ENCODE measurements at regions not wholly inside any gene's neighbourhood (a gene's known extent, or its start where the extent isn't known, plus 50 kb on each side); places are given as distances from the start of the nearest gene placed in this dataset.

- no peak overlapping the region for H3K4me3 Mint-ChIP-seq
- no peaks in the 10 kb centered on the region for H3K36me3 ChIP-seq (ENCODE audit: control insufficient read depth, insufficient read depth, low read length)
- no peaks in the 10 kb centered on the region for H3K9me3 ChIP-seq (ENCODE audit: control insufficient read depth, low read length)
Measured at GRCh38 chr3:144041960-144042556, 70.4 kb downstream of the DIPK2A start.

GRCh38 chr3:144045766-144046165 lies 74.1 kb downstream of the DIPK2A start:
- Histone ChIP-seq H3K4me3 (ENCODE audit: low read length) (no peak overlapping the region), H3K27me3 (ENCODE audit: control insufficient read depth, insufficient read depth, low read length, poor library complexity, severe bottlenecking) (no peaks in the 10 kb centered on the region), H3K27ac (ENCODE audit: low read depth, low read length) (no peak overlapping the region), H3K9me3 (ENCODE audit: control insufficient read depth, low read length) (no peaks in the 10 kb centered on the region), H3K4me1 (ENCODE audit: control insufficient read depth, insufficient read depth, low read length) (no peaks in the 10 kb centered on the region), H3K9ac (ENCODE audit: extremely low read depth, low read length, poor library complexity, severe bottlenecking) (no peak overlapping the region), H3K36me3 (ENCODE audit: control insufficient read depth, insufficient read depth, low read length) (no peaks in the 10 kb centered on the region)
- H3K4me3 Mint-ChIP-seq, result no peak overlapping the region
- H3K9me3 Mint-ChIP-seq, result no peaks in the 10 kb centered on the region
- H3K4me1 Mint-ChIP-seq, result no peaks in the 10 kb centered on the region
- no peaks in the 10 kb centered on the region for H3K27me3 Mint-ChIP-seq (ENCODE audit: insufficient read depth)
- WGBS, 2 experiments (ENCODE audit: insufficient coverage in 1 of 2, insufficient read length in 1 of 2), result 88 to 93% methylated on average over 1 of the region's 1 CpG
- TF ChIP-seq CTCF (conservative IDR thresholded peaks at IDR 0.05), result no peak
- no peak for DNase-seq
- H3K27ac Mint-ChIP-seq, result no peak overlapping the region
- H3K36me3 Mint-ChIP-seq (ENCODE audit: low read depth), result no peaks in the 10 kb centered on the region

More at GRCh38 chr3:144041960-144042556, 70.4 kb downstream of the DIPK2A start:
- Mint-ChIP-seq H3K4me1 (no peaks in the 10 kb centered on the region), H3K36me3 (ENCODE audit: low read depth) (no peaks in the 10 kb centered on the region), H3K27me3 (ENCODE audit: insufficient read depth) (no peaks in the 10 kb centered on the region), H3K9me3 (no peaks in the 10 kb centered on the region), H3K27ac (no peak overlapping the region)
- H3K4me3 ChIP-seq (ENCODE audit: low read length), result no peak overlapping the region
- H3K9ac ChIP-seq (ENCODE audit: extremely low read depth, low read length, poor library complexity, severe bottlenecking), result no peak overlapping the region
- H3K27me3 ChIP-seq (ENCODE audit: control insufficient read depth, insufficient read depth, low read length, poor library complexity, severe bottlenecking), result no peaks in the 10 kb centered on the region
- no peaks in the 10 kb centered on the region for H3K4me1 ChIP-seq (ENCODE audit: control insufficient read depth, insufficient read depth, low read length)
- TF ChIP-seq CTCF (conservative IDR thresholded peaks at IDR 0.05), result no peak
- whole genome bisulfite sequencing, 2 experiments (ENCODE audit: insufficient coverage in 1 of 2, insufficient read length in 1 of 2), result 88% methylated on average over 1 of the region's 1 CpG; no CpG with 5 or more reads in 1 of the 2 experiments
- no peak overlapping the region for H3K27ac ChIP-seq (ENCODE audit: low read depth, low read length)
- DNase-seq, result no peak

GRCh38 chr3:144049374-144049773 lies 77.8 kb downstream of the DIPK2A start:
- 93% methylated on average over 5 of the region's 5 CpGs; no CpG with 5 or more reads in 1 of the 2 experiments for WGBS, 2 experiments (ENCODE audit: insufficient coverage in 1 of 2, insufficient read length in 1 of 2)
- Histone ChIP-seq H3K4me3 (ENCODE audit: low read length) (no peak overlapping the region), H3K9me3 (ENCODE audit: control insufficient read depth, low read length) (no peaks in the 10 kb centered on the region), H3K4me1 (ENCODE audit: control insufficient read depth, insufficient read depth, low read length) (no peaks in the 10 kb centered on the region), H3K27me3 (ENCODE audit: control insufficient read depth, insufficient read depth, low read length, poor library complexity, severe bottlenecking) (no peaks in the 10 kb centered on the region), H3K27ac (ENCODE audit: low read depth, low read length) (no peak overlapping the region), H3K9ac (ENCODE audit: extremely low read depth, low read length, poor library complexity, severe bottlenecking) (no peak overlapping the region), H3K36me3 (ENCODE audit: control insufficient read depth, insufficient read depth, low read length) (no peaks in the 10 kb centered on the region)
- no peaks in the 10 kb centered on the region for H3K4me1 Mint-ChIP-seq
- no peaks in the 10 kb centered on the region for H3K9me3 Mint-ChIP-seq
- no peaks in the 10 kb centered on the region for H3K36me3 Mint-ChIP-seq (ENCODE audit: low read depth)
- DNase-seq, result no peak
- TF ChIP-seq CTCF (conservative IDR thresholded peaks at IDR 0.05), result no peak
- H3K27ac Mint-ChIP-seq, result no peak overlapping the region
- no peaks in the 10 kb centered on the region for H3K27me3 Mint-ChIP-seq (ENCODE audit: insufficient read depth)
- H3K4me3 Mint-ChIP-seq, result no peak overlapping the region
